DND-41 (cell line): ENCODE measurements at regions not wholly inside any gene's neighbourhood (a gene's known extent, or its start where the extent isn't known, plus 50 kb on each side); places are given as distances from the start of the nearest gene placed in this dataset.

Experiments
- ATAC-seq: fragments of 200-7000 bp; cut with Tn5 transposase; 3 replicates; pipeline ENCODE4 v1.9.1; 2021; ENCODE audit warnings: low read depth; ENCODE audit not compliant: insufficient read depth
- DNase-seq: peaks from one replicate; pipeline ENCODE4 v3.0.0-alpha.2; 2020
- H2AFZ ChIP-seq: 2 replicates; pipeline ENCODE4 v1.6.0; 2012; ENCODE audit warnings: low read depth, low read length
- H3K27ac ChIP-seq: 2 replicates; pipeline ENCODE4 v1.5.1; 2012; ENCODE audit warnings: low read length, inconsistent platforms
- H3K27me3 ChIP-seq: fragments of 200-600 bp; sonication (generic); 2 replicates; pipeline ENCODE4 v1.6.0; 2012; ENCODE audit warnings: low read length, mild to moderate bottlenecking, inconsistent platforms; ENCODE audit not compliant: insufficient read depth, poor library complexity
- H3K36me3 ChIP-seq: 2 replicates; pipeline ENCODE4 v1.5.1; 2012; ENCODE audit warnings: low read length, inconsistent platforms; ENCODE audit not compliant: insufficient read depth
- H3K4me1 ChIP-seq: 2 replicates; pipeline ENCODE4 v1.5.1; 2012; ENCODE audit warnings: mild to moderate bottlenecking, low read length; ENCODE audit not compliant: insufficient read depth
- H3K4me2 ChIP-seq: 2 replicates; pipeline ENCODE4 v1.6.0; 2012; ENCODE audit warnings: mild to moderate bottlenecking, moderate library complexity, low read length, inconsistent platforms; ENCODE audit not compliant: insufficient read depth
- H3K4me3 ChIP-seq, 2 experiments: fragments of 200-600 bp in 1 of 2; shearing (Covaris generic) in 1 of 2; 2 replicates each; pipeline ENCODE4 v1.5.1; 2012 to 2016; ENCODE audit warnings: inconsistent platforms in 2 of 2, low read length in 2 of 2, mild to moderate bottlenecking in 2 of 2, low read depth in 1 of 2, moderate library complexity in 1 of 2
- H3K79me2 ChIP-seq: 2 replicates; pipeline ENCODE4 v1.6.0; 2012; ENCODE audit warnings: low read length, inconsistent platforms; ENCODE audit not compliant: insufficient read depth
- H3K9ac ChIP-seq: 2 replicates; pipeline ENCODE4 v1.6.0; 2012; ENCODE audit warnings: low read depth, mild to moderate bottlenecking, inconsistent platforms, low read length, moderate library complexity
- H3K9me3 ChIP-seq: 2 replicates; pipeline ENCODE4 v1.5.1; 2012; ENCODE audit warnings: low read length, moderate library complexity, mild to moderate bottlenecking, inconsistent platforms; ENCODE audit not compliant: insufficient read depth, severe bottlenecking
- H4K20me1 ChIP-seq: 2 replicates; pipeline ENCODE4 v1.6.0; 2012; ENCODE audit warnings: low read length; ENCODE audit not compliant: insufficient read depth
- CTCF ChIP-seq: IDR thresholded peaks from 2 replicates; pipeline ENCODE4 v1.5.1; 2012; ENCODE audit warnings: borderline replicate concordance, low read length, moderate library complexity, mild to moderate bottlenecking; ENCODE audit not compliant: poor library complexity, severe bottlenecking; ENCODE audit errors: extremely low read depth
- EZH2 ChIP-seq: IDR thresholded peaks from 3 replicates; pipeline ENCODE4 v1.6.1; 2012; ENCODE audit warnings: borderline replicate concordance, low read depth, mild to moderate bottlenecking, moderate library complexity, low read length, inconsistent platforms; ENCODE audit not compliant: severe bottlenecking

- Histone ChIP-seq H3K36me3 (no peaks in the 10 kb centered on the region), H2AFZ (no peak overlapping the region), H3K27ac (no peak overlapping the region), H3K4me2 (no peak overlapping the region), H4K20me1 (no peaks in the 10 kb centered on the region), H3K9me3 (no peaks in the 10 kb centered on the region), H3K4me1 (no peaks in the 10 kb centered on the region), H3K79me2 (no peaks in the 10 kb centered on the region), H3K4me3 (no peak overlapping the region), H3K9ac (no peak overlapping the region), H3K27me3 (no peaks in the 10 kb centered on the region)
- no peak for ATAC-seq
- TF ChIP-seq EZH2 = no peak
- TF ChIP-seq CTCF = no peak
- DNase-seq = no peak
Measured at GRCh38 chr3:72306800-72307341, 521.9 kb upstream of the PROK2 start.

GRCh38 chr3:72303926-72304325, 519.0 kb upstream of the PROK2 start:
- H3K27ac ChIP-seq = no peak overlapping the region
- no peak for TF ChIP-seq EZH2
- no peak for TF ChIP-seq CTCF
- ATAC-seq = no peak

GRCh38 chr3:72301779-72302178, 516.8 kb upstream of the PROK2 start:
- no peaks in the 10 kb centered on the region for H3K36me3 ChIP-seq
- H4K20me1 ChIP-seq = no peaks in the 10 kb centered on the region
- no peak overlapping the region for H3K9ac ChIP-seq
- no peak for DNase-seq
- no peaks in the 10 kb centered on the region for H3K27me3 ChIP-seq
- no peak overlapping the region for H3K27ac ChIP-seq
- H3K4me1 ChIP-seq = no peaks in the 10 kb centered on the region
- TF ChIP-seq CTCF (no peak), EZH2 (no peak)
- H3K9me3 ChIP-seq = no peaks in the 10 kb centered on the region
- no peaks in the 10 kb centered on the region for H3K79me2 ChIP-seq
- H3K4me2 ChIP-seq = no peak overlapping the region
- ATAC-seq = no peak
- no peak overlapping the region for H2AFZ ChIP-seq
- H3K4me3 ChIP-seq = no peak overlapping the region

More at GRCh38 chr3:72303926-72304325, 519.0 kb upstream of the PROK2 start:
- H4K20me1 ChIP-seq = no peaks in the 10 kb centered on the region
- no peaks in the 10 kb centered on the region for H3K79me2 ChIP-seq
- no peaks in the 10 kb centered on the region for H3K27me3 ChIP-seq
- H3K9ac ChIP-seq = no peak overlapping the region
- H3K4me3 ChIP-seq = no peak overlapping the region
- H2AFZ ChIP-seq = no peak overlapping the region
- H3K9me3 ChIP-seq = no peaks in the 10 kb centered on the region
- no peaks in the 10 kb centered on the region for H3K36me3 ChIP-seq
- no peak overlapping the region for H3K4me2 ChIP-seq
- no peak for DNase-seq
- no peaks in the 10 kb centered on the region for H3K4me1 ChIP-seq

GRCh38 chr3:72300621-72301020, 515.7 kb upstream of the PROK2 start:
- H4K20me1 ChIP-seq = no peaks in the 10 kb centered on the region
- DNase-seq (no peak), ATAC-seq (no peak)
- no peak for TF ChIP-seq CTCF
- TF ChIP-seq EZH2 = no peak
- no peaks in the 10 kb centered on the region for H3K27me3 ChIP-seq
- no peaks in the 10 kb centered on the region for H3K4me1 ChIP-seq
- H3K4me2 ChIP-seq = no peak overlapping the region
- no peak overlapping the region for H2AFZ ChIP-seq
- H3K27ac ChIP-seq = no peak overlapping the region
- no peaks in the 10 kb centered on the region for H3K9me3 ChIP-seq
- no peak overlapping the region for H3K9ac ChIP-seq
- no peak overlapping the region for H3K4me3 ChIP-seq
- no peaks in the 10 kb centered on the region for H3K79me2 ChIP-seq
- no peaks in the 10 kb centered on the region for H3K36me3 ChIP-seq
